HG03135 (cell line): ENCODE measurements at regions not wholly inside any gene's neighbourhood (a gene's known extent, or its start where the extent isn't known, plus 50 kb on each side); places are given as distances from the start of the nearest gene placed in this dataset.
"Not testable (repeated sequence)": the region's sequence is repeated elsewhere in the genome, so short reads cannot be mapped to it uniquely, and the experiment has no call there.

ENCODE experiments used
- ATAC-seq: cut with Tn5 transposase; IDR thresholded peaks from one replicate; pipeline ENCODE4 v1.9.1; 2021; ENCODE audit warnings: mild to moderate bottlenecking, moderate library complexity; ENCODE audit not compliant: unreplicated experiment

DNA sequence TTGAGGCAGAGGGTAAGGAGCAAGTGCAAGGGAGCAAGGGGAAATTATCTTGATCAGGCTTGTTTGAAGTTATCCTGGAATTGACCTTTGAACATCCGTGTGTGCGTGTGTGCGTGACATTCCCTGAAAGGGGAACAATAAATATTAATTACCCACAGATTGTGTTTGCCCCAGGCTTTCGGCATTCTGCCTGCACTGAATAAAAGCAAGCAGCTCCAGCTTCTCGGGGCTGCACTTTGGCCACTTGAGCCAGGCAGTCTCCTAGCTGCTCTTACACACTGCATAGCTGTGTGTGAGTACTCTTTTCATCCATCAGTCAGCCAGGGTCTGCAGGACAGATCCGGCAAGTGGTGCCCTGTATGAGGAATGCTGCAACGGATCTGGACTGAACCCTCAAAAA lies 107.7 kb upstream of the BTN3A2 start:
- no peak for ATAC-seq

DNA sequence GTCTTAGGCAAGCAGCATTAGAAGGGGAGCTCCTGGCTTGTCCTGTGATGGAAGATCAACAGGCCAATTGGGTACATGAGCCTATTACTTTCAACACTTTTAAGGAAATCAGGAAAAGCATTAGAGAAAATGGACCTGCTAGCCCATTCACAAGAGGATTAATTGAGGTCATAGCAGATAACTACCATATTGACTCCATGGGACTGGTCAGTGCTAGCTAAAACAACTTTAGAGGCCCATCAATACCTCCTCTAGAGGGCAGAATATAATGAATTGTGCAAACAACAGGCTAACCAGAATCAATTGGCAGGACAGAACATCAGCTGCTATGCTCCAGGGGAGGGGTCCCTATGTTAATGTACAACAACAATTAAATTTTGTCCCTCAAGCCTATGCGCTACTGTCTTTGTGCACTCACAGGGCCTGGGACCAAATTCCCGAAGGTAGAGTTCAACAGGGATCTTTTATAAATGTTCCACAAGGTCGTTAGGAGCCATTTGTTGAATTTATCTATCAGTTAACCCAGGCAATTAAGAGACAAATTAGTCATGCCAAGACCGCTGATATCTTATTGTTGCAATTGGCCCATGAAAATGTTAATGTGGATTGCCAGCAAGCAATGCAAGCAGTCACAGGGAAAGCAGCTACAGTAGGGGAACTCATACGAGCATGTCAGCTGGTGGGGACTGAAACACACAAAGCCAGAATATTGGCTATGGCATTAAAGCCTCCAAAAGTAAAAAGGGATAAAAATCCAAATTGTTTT lies 106.6 kb upstream of the BTN3A2 start:
- ATAC-seq, result no peak

DNA sequence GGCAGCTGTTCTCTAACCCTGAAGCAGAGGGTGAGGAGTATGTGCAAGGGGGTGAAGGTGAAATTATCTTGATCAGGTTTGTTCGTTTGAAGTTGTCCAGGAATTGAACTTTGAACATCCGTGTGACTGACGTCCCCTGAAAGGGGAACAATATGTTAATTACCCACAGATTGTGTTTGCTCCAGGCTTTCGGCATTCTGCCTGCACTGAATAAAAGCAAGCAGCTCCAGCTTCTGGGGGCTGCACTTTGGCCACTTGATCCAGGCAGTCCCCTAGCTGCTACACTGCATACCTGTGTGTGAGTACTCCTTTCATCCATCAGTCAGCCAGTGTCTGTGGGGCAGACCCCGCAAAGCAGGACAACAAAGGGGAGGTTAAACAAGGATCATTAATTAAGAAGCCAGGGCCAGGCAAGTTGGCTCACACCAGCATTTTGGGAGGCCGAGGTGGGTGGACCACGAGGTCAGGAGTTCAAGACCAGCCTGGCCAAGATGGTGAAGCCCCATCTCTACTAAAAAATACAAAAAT lies 104.8 kb upstream of the BTN3A2 start:
- ATAC-seq, result no peak

DNA sequence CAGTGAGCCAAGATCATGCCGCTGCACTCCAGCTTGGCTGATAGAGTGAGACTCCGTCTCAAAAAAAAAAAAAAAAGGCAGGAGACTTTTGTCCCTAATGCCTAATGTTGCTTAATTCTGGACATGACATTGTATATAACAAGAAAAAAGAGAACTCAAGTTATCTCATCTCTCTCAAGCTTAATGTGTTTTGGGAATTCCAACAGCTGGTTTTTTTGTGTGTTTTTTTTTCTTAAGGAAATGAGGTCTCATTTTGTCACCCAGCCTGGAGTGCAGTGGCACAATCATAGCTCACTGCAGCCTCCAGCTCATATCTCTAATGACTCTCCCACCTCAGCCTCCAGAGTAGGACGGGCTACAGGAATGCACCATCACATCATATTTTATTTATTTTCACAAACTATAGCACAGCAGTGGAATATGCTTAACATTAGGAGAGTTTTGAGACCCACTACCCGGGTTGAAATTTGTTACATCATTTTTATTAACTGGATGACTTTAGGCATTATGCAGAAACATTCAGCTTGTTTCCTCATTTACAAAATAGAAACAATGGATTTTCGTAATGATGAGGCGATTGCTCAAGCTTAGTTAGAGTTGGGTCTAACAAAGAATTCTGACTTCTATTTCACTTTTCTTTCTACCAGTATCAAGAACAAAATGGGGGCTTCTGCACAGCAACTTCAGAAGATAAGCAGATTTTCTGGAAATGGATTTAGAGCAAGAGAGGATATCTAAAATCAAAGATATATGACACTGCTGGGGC lies 104.1 kb upstream of the BTN3A2 start:
- no peak for ATAC-seq

DNA sequence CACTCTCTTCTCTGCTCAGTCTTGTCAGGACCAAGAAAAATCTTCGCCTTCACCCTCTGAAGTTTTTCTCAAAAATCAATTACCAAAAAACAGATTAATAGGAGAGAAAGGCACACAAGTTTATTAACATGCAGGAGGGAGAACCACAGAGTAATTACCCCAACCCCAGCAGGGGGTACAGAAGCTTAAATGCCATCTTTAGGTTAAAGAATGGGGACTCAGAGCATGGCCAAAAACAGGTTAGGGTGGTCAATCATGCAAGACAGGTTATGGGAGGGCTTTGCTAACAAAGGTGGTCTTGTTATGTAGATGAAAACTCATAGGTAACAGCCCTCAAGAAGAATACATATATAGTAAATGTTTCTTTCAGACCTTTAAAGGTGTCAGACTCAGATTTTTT lies 100.5 kb upstream of the BTN3A2 start:
- ATAC-seq, result no peak

DNA sequence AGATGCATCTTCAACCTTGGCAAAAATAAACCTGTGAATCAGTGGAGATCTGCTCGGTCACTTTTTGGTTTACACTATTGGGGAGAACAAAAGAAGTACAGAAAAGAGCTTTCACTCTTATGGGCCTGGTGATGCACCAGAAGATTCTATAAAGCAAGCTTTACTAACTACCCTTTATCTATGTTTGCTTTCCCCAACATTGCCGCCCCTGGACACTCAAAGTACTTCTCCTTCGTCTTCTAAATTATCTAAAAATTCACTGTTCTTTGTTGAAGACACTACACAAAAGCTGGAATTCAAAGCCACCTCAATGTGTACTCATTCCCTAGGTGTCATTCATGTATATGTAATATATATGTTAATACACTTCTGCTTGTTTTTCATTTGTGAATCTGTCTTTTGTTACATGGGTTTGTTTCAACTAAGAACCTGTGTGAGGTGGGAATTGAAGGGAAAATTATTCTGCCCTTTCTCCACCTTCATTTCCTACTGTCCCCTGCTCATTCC lies 97.9 kb upstream of the BTN3A2 start:
- no peak for ATAC-seq

DNA sequence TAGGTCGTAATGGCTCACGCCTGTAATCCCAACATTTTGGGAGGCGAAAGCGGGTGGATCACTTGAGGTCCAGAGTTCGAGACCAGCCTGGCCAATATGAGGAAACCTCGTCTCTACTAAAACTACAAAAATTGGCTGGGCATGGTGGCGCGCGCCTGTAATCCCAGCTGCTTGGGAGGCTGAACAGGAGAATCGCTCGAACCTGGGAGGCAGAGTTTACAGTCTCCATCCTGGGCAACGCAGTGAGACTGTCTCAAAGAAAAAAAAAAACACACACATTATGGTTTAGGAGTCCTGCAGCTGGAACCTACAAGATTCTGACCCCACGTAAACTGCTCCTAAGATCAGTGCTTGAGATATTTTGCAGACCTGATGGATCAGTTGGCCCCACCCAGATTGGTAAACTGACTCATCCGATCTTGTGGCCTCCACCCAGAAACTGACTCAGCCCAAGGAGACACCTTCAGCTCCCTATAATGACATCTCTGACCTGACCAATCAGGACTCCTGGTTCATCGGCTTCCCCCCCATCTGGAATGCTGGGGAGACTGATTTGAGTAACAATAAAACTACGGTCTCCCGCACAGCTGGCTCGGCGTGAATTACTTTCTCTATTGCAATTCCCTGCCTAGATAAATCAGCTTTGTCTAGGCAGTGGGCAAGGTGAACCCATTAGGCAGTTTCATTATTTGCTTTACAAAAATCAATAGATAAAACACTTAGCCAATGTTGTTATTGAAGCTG lies 96.2 kb upstream of the BTN3A2 start:
- ATAC-seq, result no peak

DNA sequence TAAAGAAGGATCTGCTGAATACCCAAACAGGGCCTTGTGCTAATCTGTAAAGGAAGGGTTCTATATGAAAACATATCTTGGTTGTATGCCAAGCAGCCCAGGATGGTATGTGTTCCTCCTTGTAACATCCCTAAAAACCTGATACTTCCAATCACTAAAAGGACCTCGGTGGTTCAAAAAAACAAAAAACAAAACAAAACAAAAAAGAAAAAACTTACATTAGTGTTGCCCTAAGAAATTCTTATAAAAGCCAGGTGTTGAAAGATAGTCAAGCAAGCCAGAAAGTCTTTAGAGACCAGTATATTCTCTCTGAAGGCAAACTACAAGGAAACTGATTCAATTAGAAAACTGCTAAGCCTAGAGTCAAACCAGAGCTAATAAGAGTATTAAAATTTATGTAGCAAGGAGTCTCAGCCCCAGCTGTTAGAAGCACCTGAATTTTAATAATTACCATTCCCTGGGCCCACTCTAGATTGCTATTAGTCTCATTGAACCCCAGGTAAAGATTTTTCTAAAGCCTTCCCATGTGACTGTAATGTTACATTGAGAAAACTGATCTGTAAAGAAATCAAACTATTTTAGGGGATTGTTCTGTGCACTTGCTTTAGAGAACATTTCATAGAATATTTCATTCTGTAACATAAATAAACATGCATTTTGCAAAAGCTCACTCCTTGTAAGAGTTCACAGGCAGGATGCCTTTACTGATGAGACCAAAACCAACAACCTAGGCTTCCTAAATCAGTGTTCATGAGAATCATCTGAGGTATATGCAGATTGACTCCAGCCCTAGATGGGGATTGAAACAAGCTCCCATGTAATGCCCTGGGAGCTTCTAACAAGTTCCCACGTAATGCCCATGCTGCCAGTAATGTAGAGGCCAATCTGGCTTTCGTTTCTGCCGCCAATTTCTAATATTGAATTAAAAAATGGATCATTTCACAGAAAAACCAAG lies 95.2 kb upstream of the BTN3A2 start:
- no peak for ATAC-seq

DNA sequence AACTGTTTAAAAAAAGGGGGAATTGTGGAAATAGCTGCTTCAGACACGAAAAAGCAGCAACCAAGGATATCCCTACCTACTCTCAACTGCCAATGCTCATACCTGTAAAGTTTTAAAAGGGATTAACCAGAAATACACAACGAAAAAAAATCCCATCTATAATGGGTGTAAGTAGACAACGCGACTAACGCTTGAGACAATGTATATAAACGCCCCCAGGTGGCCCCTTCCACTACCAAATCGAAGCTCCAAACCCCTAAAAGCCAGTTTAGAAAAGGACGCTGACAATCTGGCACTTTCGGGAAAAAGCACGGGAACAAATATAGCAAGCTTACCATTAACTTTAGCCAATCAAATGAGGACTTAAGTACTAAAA lies 94.5 kb upstream of the BTN3A2 start:
- no peak for ATAC-seq

DNA sequence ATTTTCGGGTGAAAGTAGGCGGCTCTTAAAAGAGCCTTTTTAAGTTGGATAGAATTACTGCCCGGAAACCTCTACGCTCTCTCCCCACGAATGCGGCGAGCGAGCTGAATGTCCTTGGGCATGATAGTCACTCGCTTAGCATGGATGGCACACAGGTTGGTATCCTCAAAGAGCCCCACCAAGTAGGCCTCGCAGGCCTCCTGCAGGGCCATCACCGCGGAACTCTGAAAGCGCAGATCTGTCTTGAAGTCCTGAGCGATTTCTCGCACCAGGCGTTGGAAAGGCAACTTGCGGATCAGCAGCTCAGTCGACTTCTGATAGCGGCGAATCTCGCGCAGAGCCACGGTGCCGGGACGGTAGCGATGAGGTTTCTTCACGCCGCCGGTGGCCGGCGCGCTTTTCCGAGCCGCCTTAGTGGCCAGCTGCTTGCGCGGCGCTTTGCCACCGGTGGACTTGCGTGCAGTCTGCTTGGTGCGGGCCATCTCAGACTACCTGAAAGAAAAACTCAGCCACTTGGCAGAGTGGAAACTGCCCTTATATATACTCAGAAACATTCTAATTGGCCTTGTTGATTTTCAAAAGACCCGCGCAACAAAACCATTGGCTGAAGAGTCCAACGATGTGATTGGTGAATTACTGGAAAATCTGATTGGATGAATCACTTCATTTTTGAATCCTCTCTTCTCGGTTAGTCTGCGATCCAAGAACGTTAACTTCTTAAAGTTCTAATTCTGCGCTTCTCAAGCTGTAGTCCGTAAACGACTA lies 93.9 kb upstream of the BTN3A2 start:
- peak; percentile 39 for ATAC-seq

DNA sequence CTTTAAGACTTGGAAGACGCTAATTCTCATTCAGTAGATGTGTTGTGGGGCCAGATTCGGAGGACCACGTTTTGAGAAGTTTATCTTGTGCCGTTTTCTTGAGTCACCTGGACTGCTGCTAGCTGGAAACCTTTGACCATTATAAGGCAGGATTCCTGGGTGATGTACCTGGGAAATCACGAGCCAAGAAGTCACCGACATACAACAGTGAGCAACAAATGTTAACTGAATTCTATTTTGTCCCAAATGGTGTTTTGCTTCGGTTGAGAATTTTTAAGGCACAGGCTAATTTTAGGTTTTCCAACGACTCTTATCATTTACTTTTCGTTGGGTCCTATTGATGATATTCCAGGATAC lies 93.4 kb upstream of the BTN3A2 start:
- ATAC-seq, result no peak

DNA sequence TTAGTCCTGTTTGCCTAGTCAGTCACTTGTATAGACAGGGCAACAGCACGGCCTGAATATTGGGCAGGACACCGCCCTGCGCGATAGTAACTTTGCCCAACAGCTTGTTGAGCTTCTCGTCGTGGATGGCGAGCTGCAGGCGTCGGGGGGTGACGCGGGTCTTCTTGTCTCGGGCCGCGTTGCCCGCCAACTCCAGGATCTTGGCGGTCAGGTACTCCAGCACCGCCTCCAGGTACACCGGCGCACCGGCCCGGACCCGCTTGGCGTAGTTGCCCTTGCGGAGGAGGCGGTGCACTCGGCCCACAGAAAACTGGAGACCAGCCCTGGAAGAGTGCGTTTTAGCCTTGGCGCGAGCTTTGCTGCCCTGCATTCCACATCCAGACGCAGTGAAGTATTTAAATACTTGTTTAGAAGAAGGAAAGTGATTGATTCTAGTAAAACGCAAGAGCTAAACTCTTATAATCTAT lies 92.8 kb upstream of the BTN3A2 start:
- peak; percentile 23 for ATAC-seq

DNA sequence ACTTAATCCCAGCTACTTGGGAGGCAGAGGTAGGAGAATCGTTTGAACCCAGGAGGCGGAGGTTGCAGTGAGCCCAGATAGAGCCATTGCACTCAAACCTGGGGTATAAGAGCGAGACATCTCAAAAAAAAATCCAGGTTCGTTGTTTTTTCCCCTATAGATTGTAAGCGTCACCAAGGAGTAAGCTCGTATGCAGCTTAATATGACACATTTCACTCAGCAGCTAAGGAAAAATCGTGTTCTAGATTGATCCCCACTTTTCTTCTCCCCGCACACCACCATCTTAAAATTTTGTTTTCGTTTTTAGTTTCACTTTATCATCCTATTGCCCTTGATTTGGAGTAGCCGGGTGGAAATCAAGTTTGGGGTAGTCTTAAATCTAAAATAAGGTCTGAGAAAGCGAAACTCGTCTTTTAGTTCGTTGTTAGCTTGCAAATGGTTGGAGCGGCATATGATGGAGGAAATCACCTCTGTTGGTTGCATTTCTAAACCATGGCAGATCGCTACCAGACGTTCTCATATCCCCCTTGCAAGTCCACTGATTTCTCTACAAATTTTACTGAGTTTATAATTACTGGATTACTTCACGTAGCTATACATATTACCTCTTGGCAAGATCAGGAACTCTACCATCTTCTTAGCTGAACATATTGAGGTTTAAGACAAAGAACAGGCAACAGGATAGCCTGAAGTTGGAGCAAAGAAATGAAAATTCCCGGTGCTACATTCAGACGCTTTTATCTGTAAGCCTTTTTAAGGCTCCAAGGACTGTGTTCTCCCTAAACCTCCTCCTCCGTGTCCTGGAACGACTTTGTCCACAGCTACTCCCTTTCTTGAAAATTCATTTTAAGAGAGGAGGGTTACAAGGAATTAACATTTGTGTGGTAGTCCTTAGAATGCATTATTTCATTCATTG lies 91.1 kb upstream of the BTN3A2 start:
- no peak for ATAC-seq

DNA sequence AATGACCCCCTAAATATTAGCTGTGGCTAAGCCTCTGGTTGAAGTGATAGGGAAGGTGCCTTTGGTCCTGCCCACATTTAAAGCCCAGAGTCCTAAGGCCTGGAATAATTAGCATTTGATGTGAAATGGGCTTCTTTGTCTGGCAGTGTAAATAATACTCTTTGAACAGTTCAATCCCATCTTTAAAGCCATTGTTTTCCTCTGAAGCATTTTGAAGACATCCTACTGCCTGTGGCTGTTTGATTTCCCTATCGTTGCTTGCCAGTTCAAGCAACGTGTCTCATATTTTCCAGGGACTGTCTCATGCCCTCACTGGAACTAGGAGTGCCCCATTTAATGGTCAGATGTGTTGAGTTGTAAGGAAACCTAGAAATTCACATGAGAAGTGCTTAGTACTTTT lies 89.3 kb upstream of the BTN3A2 start:
- no peak for ATAC-seq

DNA sequence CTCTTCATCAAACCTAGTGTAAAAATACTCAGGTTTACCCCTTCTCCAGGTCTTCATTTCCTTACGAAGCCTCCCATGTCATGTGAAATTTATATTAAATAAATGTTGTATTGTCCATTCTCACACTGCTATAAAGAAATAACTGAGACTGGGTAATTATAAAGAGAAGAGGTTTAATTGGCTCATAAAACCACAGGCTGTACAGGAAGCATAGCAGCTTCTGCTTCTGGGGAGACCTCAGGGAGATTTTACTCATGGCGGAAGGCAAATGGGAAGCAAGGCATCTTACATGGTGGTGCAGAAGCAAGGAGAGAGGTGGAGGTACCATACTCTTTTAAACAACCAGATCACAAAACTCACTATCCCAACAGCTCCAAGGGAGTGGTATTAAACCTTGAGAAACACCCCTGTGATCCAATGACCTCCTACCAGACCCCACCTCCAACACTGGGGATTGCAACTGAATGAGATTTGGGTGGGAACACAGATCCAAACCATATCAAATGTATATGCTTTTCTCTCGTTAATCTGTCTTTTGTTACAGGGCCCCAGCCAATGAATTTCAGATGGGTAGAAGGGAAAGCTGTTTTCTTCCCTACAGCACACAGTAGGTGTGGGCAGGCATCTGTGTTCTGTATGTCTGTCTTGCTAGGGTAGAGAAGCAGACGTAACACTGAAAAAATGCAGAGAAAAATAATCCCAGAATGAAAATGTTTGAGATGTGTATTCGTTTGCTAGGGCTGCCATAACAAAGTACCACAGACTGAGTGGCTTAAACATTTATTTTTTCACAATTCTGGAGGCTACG lies 88.0 kb upstream of the BTN3A2 start:
- ATAC-seq, result no peak

DNA sequence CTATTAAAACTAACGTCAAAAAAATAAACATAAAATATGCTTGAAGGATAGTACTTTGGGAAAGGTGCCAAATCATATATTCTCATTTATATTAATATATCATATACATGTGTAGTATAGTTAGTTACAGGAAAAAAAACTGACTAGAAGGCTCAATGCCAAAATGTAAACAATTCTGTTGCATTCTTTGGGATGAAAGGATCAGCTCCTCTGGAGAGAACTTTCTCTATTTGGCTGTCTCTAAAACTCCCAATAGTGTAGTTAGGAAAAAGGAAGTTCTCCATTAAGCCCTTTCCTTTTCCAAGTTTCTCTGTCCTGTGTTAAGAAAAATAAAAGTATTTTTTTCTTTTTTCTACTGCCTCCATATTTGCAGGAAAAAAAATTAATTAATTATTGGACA lies 86.5 kb upstream of the BTN3A2 start:
- ATAC-seq, result no peak

DNA sequence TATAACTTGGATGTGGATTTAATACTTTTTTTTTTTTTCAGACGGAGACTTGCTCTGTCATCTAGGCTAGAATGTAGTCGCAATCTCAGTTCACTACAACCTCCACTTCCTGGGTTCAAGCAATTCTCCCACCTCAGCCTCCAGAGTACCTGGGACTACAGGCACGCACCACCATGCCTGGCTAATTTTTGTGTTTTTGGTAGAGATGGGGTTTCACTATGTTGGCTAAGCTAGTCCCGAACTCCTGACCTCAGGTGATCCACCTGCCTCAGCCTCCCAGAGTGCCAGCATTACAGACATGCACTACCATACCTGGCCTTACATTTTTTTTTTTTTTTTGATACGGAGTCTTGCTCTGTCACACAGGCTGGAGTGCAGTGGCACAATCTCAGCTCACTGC lies 85.6 kb upstream of the BTN3A2 start:
- ATAC-seq, result not testable (repeated sequence)

DNA sequence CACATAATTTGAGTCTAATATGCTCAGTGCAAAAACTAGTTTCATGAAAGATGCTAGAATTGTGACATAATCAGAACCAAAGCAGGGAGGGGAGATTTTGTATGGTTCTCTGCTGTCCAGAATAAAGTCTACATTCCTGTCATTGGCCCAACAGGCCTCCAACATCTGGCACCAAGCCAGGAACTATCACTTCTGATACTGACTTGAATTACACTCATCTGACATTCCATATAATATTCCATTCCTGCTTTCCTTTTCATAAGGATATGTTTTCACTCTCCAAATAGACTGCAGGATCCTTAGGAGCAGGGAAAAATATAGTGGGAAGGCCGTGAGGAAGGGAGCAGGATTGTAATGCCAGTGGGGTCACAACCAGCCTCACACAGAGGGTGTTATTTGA lies 84.6 kb upstream of the BTN3A2 start:
- ATAC-seq, result no peak
